GM12878 (cell line): ENCODE measurements at regions not wholly inside any gene's neighbourhood (a gene's known extent, or its start where the extent isn't known, plus 50 kb on each side); places are given as distances from the start of the nearest gene placed in this dataset.

Experiments
- ATAC-seq: fragments of 200-7000 bp; cut with Tn5 transposase; 3 replicates; pipeline ENCODE4 v1.9.1; 2020; ENCODE audit warnings: mild to moderate bottlenecking, moderate library complexity
- BruUV-seq: library from RNA; stranded (reverse); fragments of 400-500 nt; replicated peaks from 2 replicates; lab custom pipeline; 2021; lab: Mats Ljungman, UMichigan
- CTCF ChIA-PET: fragments of 300-600 bp; sonication (Branson Sonifier 250); formaldehyde crosslinking; extraction: SDS; loops from one replicate; lab custom pipeline; 2021; ENCODE audit warnings: inconsistent platforms; lab: Yijun Ruan, JAX
- POLR2A ChIA-PET: fragments of 350-600 bp; formaldehyde crosslinking; extraction: SDS; loops from one replicate; lab custom pipeline; 2021; ENCODE audit warnings: inconsistent platforms; lab: Charles Lee
- RAD21 ChIA-PET: fragments of 300-600 bp; sonication (Branson Sonifier 250); formaldehyde crosslinking; loops from one replicate; lab custom pipeline; 2023; ENCODE audit warnings: antibody characterized with exemption; ENCODE audit not compliant: unreplicated experiment; lab: Charles Lee
- SMC1A ChIA-PET: fragments of 300-600 bp; sonication (Branson Sonifier 250); formaldehyde crosslinking; loops from one replicate; lab custom pipeline; 2023; ENCODE audit not compliant: unreplicated experiment, uncharacterized antibody; lab: Charles Lee
- DNase-seq: peaks from one replicate; pipeline ENCODE4 v3.0.0-alpha.2; 2011; ENCODE audit warnings: low read depth, low spot score
- FAIRE-seq: peaks from 3 replicates; lab custom pipeline; 2011; peaks lifted over from hg19 to GRCh38; lab: Jason Lieb, UNC
- H2AFZ ChIP-seq: 2 replicates; pipeline ENCODE4 v1.6.0; 2011; ENCODE audit warnings: low read depth, low read length, control low read depth; ENCODE audit not compliant: control insufficient read depth
- H3K27ac ChIP-seq: 2 replicates; pipeline ENCODE4 v1.5.1; 2011; ENCODE audit warnings: control low read depth; ENCODE audit not compliant: control insufficient read depth, insufficient read depth
- H3K27me3 ChIP-seq, 2 experiments: replicated peaks in 1 of 2; 2 replicates each; pipeline versions ENCODE4 v1.6.0 to v1.6.1; 2011; ENCODE audit warnings: low read length in 1 of 2; ENCODE audit not compliant: control insufficient read depth in 2 of 2, insufficient read depth in 2 of 2
- H3K36me3 ChIP-seq, 2 experiments: 2 replicates each; pipeline ENCODE4 v1.5.1; 2011; ENCODE audit warnings: low read length in 1 of 2; ENCODE audit not compliant: control insufficient read depth in 2 of 2, insufficient read depth in 2 of 2
- H3K4me1 ChIP-seq: 2 replicates; pipeline ENCODE4 v1.6.1; 2011; ENCODE audit warnings: mild to moderate bottlenecking, low read length, moderate library complexity, mixed read lengths; ENCODE audit not compliant: control insufficient read depth, insufficient read depth
- H3K4me2 ChIP-seq: 2 replicates; pipeline ENCODE4 v1.6.0; 2011; ENCODE audit warnings: control low read depth; ENCODE audit not compliant: control insufficient read depth, insufficient read depth
- H3K4me3 ChIP-seq: fragments of 200-600 bp; sonication (generic); 2 replicates; pipeline ENCODE4 v1.5.1; 2016
- H3K79me2 ChIP-seq: 2 replicates; pipeline ENCODE4 v1.6.0; 2011; ENCODE audit warnings: low read length; ENCODE audit not compliant: control insufficient read depth, insufficient read depth
- H3K9ac ChIP-seq: 2 replicates; pipeline ENCODE4 v1.8.0; 2011; ENCODE audit warnings: low read length, control low read depth, mixed read lengths; ENCODE audit not compliant: control insufficient read depth, insufficient read depth
- H3K9me3 ChIP-seq: replicated peaks from 3 replicates; pipeline ENCODE4 v1.5.1; 2011; ENCODE audit warnings: mild to moderate bottlenecking, low read length; ENCODE audit not compliant: control insufficient read depth, insufficient read depth
- H4K20me1 ChIP-seq: 2 replicates; pipeline ENCODE4 v1.6.0; 2011; ENCODE audit not compliant: control insufficient read depth, insufficient read depth
- BACH1 ChIP-seq: fragments of 450-650 bp; IDR thresholded peaks from 2 replicates; pipeline ENCODE4 v1.6.1; 2017; ENCODE audit warnings: mild to moderate bottlenecking, borderline replicate concordance
- ETV6 ChIP-seq, 2 experiments: fragments of 450-650 bp in 1 of 2; IDR thresholded peaks in 1 of 2; conservative IDR thresholded peaks in 1 of 2; 2 replicates each; pipeline ENCODE4 v1.6.1; 2014; ENCODE audit warnings: antibody characterized with exemption in 1 of 2, borderline replicate concordance in 1 of 2, low read depth in 1 of 2, mild to moderate bottlenecking in 1 of 2, moderate library complexity in 1 of 2
- GABPA ChIP-seq: IDR thresholded peaks from 2 replicates; pipeline ENCODE4 v1.6.1; 2014; ENCODE audit warnings: antibody characterized with exemption, low read depth, mild to moderate bottlenecking, inconsistent platforms
- RB1 ChIP-seq: fragments of 450-650 bp; formaldehyde crosslinking; IDR thresholded peaks from 2 replicates; pipeline ENCODE4 v1.6.1; 2017; ENCODE audit warnings: mild to moderate bottlenecking, borderline replicate concordance
- RBBP5 ChIP-seq: fragments of 200-600 bp; sonication (generic); conservative IDR thresholded peaks from 2 replicates; pipeline ENCODE4 v1.6.1; 2016
- SRF ChIP-seq, 2 experiments: IDR thresholded peaks; 2 replicates each; pipeline ENCODE4 v1.6.1; 2011; ENCODE audit warnings: low read depth in 2 of 2, low read length in 2 of 2, mild to moderate bottlenecking in 1 of 2, moderate library complexity in 1 of 2
- YY1 ChIP-seq: IDR thresholded peaks from 2 replicates; pipeline ENCODE4 v1.6.1; 2011; ENCODE audit warnings: low read depth, mild to moderate bottlenecking, low read length
- WGBS: methylation state at CpG from one replicate; pipeline ENCODE4 v1.1.6; 2016; ENCODE audit warnings: low lambda C conversion rate; ENCODE audit not compliant: insufficient replicate concordance, insufficient coverage; ENCODE audit errors: missing lambda C conversion rate; 5-methylcytosine and 5-hydroxymethylcytosine counted together
- in situ Hi-C: fragments of 300-500 bp; cut with MboI; formaldehyde crosslinking; loops from 9 replicates; pipeline ENCODE4 v1.14.3; 2018; ENCODE audit warnings: mixed read lengths
- intact Hi-C: fragments of 100-400 bp; cut with micrococcal nuclease; formaldehyde crosslinking; loops from one replicate; pipeline ENCODE4 v1.14.2; 2022; ENCODE audit not compliant: unreplicated experiment
- TF ChIP-seq, protein P1 (sequence below): IDR thresholded peaks from 2 replicates; pipeline ENCODE4 v1.6.1; 2011; ENCODE audit warnings: mild to moderate bottlenecking, low read depth, low read length, moderate library complexity; ENCODE audit not compliant: insufficient replicate concordance

DNA sequence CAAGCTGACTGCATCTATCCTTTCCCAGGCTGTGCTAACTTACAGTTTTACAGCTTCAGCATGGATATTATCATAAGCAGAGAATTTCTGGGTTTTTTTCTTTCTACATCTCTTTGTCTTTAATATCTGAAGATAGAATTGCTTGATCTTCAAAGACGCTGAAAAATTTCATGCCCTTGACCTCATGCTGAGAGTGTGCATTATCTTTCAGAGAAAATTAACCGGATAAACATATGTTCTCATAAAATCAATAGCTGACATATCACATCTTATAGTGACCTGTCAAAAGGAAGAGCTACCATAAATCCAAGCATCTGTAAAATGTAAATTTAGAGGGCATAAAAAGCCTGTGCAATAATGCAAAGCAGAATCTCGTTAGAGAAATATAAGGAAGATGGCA is 1704.1 kb upstream of the FLRT2 start:
- Histone ChIP-seq H2AFZ (no peak overlapping the region), H3K9me3 (no peaks in the 10 kb centered on the region), H3K4me1 (no peaks in the 10 kb centered on the region), H3K27ac (no peak overlapping the region), H3K4me3 (no peak overlapping the region), H3K4me2 (no peak overlapping the region), H3K79me2 (no peaks in the 10 kb centered on the region), H3K27me3 (no peaks in the 10 kb centered on the region), H3K36me3 (no peaks in the 10 kb centered on the region), H4K20me1 (no peaks in the 10 kb centered on the region), H3K9ac (no peak overlapping the region)
- ATAC-seq (no peak), DNase-seq (no peak), FAIRE-seq (no peak)
- 36% methylated on average over 3 of the region's 3 CpGs for WGBS
- CTCF ChIA-PET = no interaction called here
- RAD21 ChIA-PET = no interaction called here
- TF ChIP-seq YY1 (no peak), BACH1 (no peak), SRF (IDR thresholded peaks at IDR 0.05; ENCODE audit: low read depth in 2 of 2, low read length in 2 of 2) (no peak), ETV6 (conservative IDR thresholded peaks at IDR 0.05 in 1 of 2, IDR thresholded peaks at IDR 0.05 in 1 of 2; ENCODE audit: borderline replicate concordance in 1 of 2, low read depth in 1 of 2) (no peak), RB1 (no peak), GABPA (no peak), RBBP5 (no peak)
- TF ChIP-seq, protein P1, sequence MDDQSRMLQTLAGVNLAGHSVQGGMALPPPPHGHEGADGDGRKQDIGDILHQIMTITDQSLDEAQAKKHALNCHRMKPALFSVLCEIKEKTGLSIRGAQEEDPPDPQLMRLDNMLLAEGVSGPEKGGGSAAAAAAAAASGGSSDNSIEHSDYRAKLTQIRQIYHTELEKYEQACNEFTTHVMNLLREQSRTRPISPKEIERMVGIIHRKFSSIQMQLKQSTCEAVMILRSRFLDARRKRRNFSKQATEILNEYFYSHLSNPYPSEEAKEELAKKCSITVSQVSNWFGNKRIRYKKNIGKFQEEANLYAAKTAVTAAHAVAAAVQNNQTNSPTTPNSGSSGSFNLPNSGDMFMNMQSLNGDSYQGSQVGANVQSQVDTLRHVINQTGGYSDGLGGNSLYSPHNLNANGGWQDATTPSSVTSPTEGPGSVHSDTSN = no peak
- in situ Hi-C loops = no loop called here
- POLR2A ChIA-PET = no interaction called here
- intact Hi-C loops = no loop called here
- SMC1A ChIA-PET = interaction anchor here (1.3 kb wide), 1 partner anchor 21 kb away, joined by 5 read pairs; no protein-coding TSS in a partner anchor
- no TSS peak for BruUV-seq
